Right lobe of liver (tissue), 4 donors: ENCODE measurements at regions not wholly inside any gene's neighbourhood (a gene's known extent, or its start where the extent isn't known, plus 50 kb on each side); places are given as distances from the start of the nearest gene placed in this dataset.

Source experiments
- POLR2A ChIP-seq: fragments of 450-650 bp; IDR thresholded peaks from one replicate; pipeline ENCODE4 v1.6.1; 2017; ENCODE audit warnings: antibody characterized with exemption, mild to moderate bottlenecking
- TF ChIP-seq, protein P1 (sequence below), 4 donors: fragments of 200-600 bp in 3 of 4; fragments of 450-650 bp in 1 of 4; IDR thresholded peaks; one replicate each; pipeline versions ENCODE4 v1.5.1 to v1.8.0; 2016 to 2022; ENCODE audit warnings: antibody characterized with exemption in 4 of 4, mild to moderate bottlenecking in 2 of 4
- donor health status: DM: no; HTN: no; CAD: no.
- donor health status: DM: no; HTN: no; CAD: no.
- donor health status: DM: no; HTN: yes; CAD: no.

DNA sequence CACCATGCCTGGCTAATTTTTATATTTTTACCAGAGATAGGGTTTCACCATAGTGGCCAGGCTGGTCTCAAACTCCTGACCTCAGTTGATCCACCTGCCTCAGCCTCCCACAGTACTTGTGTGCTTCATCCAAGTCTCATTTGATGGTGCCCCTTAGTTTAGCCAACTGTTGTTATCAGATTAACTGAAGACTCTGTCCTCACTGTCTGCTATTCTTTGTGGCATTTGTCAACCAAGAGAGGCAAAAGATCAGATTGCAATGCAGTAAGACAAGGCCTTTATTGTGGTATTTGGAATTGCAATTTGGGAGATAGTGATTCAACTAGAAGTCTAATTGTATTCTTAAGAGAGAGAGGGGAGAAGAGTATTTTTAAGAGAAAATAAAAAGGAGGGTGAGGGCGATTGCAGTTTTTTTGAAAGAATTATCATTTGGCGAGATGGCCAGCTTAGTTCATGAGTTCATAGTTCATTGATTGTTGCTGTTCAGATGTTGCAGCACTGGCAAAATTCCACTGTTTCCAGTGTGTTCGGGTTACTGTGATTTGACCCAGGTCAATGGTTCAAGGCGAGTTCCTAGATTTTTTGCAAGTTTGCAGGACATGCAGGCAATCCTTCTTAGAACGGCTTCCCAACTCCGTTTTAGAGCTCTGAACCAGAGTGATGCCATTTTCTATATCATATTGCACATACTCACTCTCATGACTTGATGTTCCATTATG is 1156.9 kb downstream of the CDH9 start:
- TF ChIP-seq, protein P1, sequence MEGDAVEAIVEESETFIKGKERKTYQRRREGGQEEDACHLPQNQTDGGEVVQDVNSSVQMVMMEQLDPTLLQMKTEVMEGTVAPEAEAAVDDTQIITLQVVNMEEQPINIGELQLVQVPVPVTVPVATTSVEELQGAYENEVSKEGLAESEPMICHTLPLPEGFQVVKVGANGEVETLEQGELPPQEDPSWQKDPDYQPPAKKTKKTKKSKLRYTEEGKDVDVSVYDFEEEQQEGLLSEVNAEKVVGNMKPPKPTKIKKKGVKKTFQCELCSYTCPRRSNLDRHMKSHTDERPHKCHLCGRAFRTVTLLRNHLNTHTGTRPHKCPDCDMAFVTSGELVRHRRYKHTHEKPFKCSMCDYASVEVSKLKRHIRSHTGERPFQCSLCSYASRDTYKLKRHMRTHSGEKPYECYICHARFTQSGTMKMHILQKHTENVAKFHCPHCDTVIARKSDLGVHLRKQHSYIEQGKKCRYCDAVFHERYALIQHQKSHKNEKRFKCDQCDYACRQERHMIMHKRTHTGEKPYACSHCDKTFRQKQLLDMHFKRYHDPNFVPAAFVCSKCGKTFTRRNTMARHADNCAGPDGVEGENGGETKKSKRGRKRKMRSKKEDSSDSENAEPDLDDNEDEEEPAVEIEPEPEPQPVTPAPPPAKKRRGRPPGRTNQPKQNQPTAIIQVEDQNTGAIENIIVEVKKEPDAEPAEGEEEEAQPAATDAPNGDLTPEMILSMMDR (IDR thresholded peaks at IDR 0.05), result no peak
- no peak for TF ChIP-seq POLR2A
